HepG2 (cell line): ENCODE measurements at regions not wholly inside any gene's neighbourhood (a gene's known extent, or its start where the extent isn't known, plus 50 kb on each side); places are given as distances from the start of the nearest gene placed in this dataset.

Experiments used
- ATAC-seq: fragments of 200-7000 bp; cut with Tn5 transposase; 3 replicates; pipeline ENCODE4 v1.9.1; 2020; ENCODE audit warnings: mild to moderate bottlenecking, moderate library complexity
- BruUV-seq: library from RNA; stranded (reverse); fragments of 400-500 nt; replicated peaks from 2 replicates; lab custom pipeline; 2021; lab: Mats Ljungman, UMichigan
- CTCF ChIA-PET: fragments of 300-600 bp; formaldehyde crosslinking; extraction: SDS; loops from one replicate; lab custom pipeline; 2021; ENCODE audit warnings: low total read pairs, inconsistent platforms, low intra/inter-chr PET ratio; lab: Yijun Ruan, JAX
- POLR2A ChIA-PET: fragments of 350-600 bp; sonication (Branson Sonifier 250); formaldehyde crosslinking; loops from one replicate; lab custom pipeline; 2020; ENCODE audit warnings: antibody characterized with exemption, inconsistent platforms; lab: Yijun Ruan, JAX
- DNase-seq: peaks from one replicate; pipeline ENCODE4 v3.0.0-alpha.2; 2015; ENCODE audit warnings: low spot score
- FAIRE-seq: peaks from 3 replicates; lab custom pipeline; 2011; peaks lifted over from hg19 to GRCh38; lab: Jason Lieb, UNC
- H2AFZ ChIP-seq: one replicate; pipeline ENCODE4 v1.6.1; 2011; ENCODE audit warnings: low read length, inconsistent platforms
- H3K27ac ChIP-seq: fragments of 300-600 bp; 3 replicates; pipeline ENCODE4 v1.8.0; 2011; ENCODE audit warnings: mixed run types, mild to moderate bottlenecking, mixed read lengths, low read length, inconsistent platforms; ENCODE audit not compliant: insufficient read depth; ENCODE audit errors: extremely low read length
- H3K27me3 ChIP-seq, 2 experiments: fragments of 200-600 bp in 1 of 2; 2 replicates in 1 of 2; 3 replicates in 1 of 2; pipeline versions ENCODE4 v1.6.0 to v1.8.0; 2011; ENCODE audit warnings: low read length in 2 of 2, mild to moderate bottlenecking in 2 of 2, moderate library complexity in 2 of 2, inconsistent platforms in 1 of 2; ENCODE audit not compliant: insufficient read depth in 2 of 2, control insufficient read depth in 1 of 2
- H3K36me3 ChIP-seq, 2 experiments: fragments of 200-600 bp in 1 of 2; replicated peaks in 1 of 2; 2 replicates in 1 of 2; 3 replicates in 1 of 2; pipeline versions ENCODE4 v1.5.1 to v1.8.0; 2011; ENCODE audit warnings: low read length in 2 of 2, inconsistent platforms in 1 of 2; ENCODE audit not compliant: insufficient read depth in 2 of 2, control insufficient read depth in 1 of 2
- H3K4me1 ChIP-seq: 2 replicates; pipeline ENCODE4 v1.5.1; 2012; ENCODE audit warnings: low read length, inconsistent platforms; ENCODE audit not compliant: insufficient read depth
- H3K4me2 ChIP-seq: 2 replicates; pipeline ENCODE4 v1.6.0; 2011; ENCODE audit warnings: low read depth, low read length, inconsistent platforms
- H3K4me3 ChIP-seq, 3 experiments: fragments of 200-600 bp in 1 of 3; sonication (generic), shearing (Covaris generic) in 1 of 3; replicated peaks in 1 of 3; 2 replicates each; pipeline ENCODE4 v1.5.1; 2011 to 2016; ENCODE audit warnings: low read length in 3 of 3, inconsistent platforms in 2 of 3, low read depth in 2 of 3, mild to moderate bottlenecking in 2 of 3, control low read depth in 1 of 3, mixed read lengths in 1 of 3; ENCODE audit not compliant: insufficient read depth in 1 of 3
- H3K79me2 ChIP-seq: one replicate; pipeline ENCODE4 v1.6.1; 2011; ENCODE audit warnings: low read length, inconsistent platforms; ENCODE audit not compliant: insufficient read depth
- H3K9ac ChIP-seq: 2 replicates; pipeline ENCODE4 v1.6.0; 2011; ENCODE audit warnings: mild to moderate bottlenecking, low read depth, low read length, inconsistent platforms; ENCODE audit not compliant: insufficient read depth
- H3K9me3 ChIP-seq: 2 replicates; pipeline ENCODE4 v1.5.1; 2012; ENCODE audit warnings: mild to moderate bottlenecking, low read length
- H4K20me1 ChIP-seq: 2 replicates; pipeline ENCODE4 v1.6.0; 2011; ENCODE audit warnings: inconsistent platforms, mild to moderate bottlenecking, low read length, moderate library complexity; ENCODE audit not compliant: insufficient read depth
- CBFB ChIP-seq: sonication (generic); formaldehyde crosslinking; IDR thresholded peaks from 2 replicates; pipeline ENCODE4 v1.4.0; 2020; ENCODE audit warnings: missing genetic modification reagents
- CBX2 ChIP-seq, 2 experiments: fragments of 200-600 bp in 1 of 2; sonication (generic); formaldehyde crosslinking in 1 of 2; IDR thresholded peaks; 2 replicates each; pipeline versions ENCODE4 v1.7.0 to v1.8.1; 2018 to 2022; ENCODE audit warnings: low read depth in 2 of 2, low read length in 1 of 2, mild to moderate bottlenecking in 1 of 2, missing genetic modification reagents in 1 of 2
- DNMT1 ChIP-seq: sonication (generic); formaldehyde crosslinking; IDR thresholded peaks from 2 replicates; pipeline ENCODE4 v1.5.1; 2020; ENCODE audit warnings: mild to moderate bottlenecking, missing genetic modification reagents
- GTF2F1 ChIP-seq: fragments of 150-350 bp; IDR thresholded peaks from 2 replicates; pipeline ENCODE4 v1.6.1; 2014; ENCODE audit warnings: low read length
- HES4 ChIP-seq: sonication (generic); formaldehyde crosslinking; IDR thresholded peaks from 2 replicates; pipeline ENCODE4 v1.9.0; 2021; ENCODE audit warnings: mild to moderate bottlenecking, missing genetic modification reagents, borderline replicate concordance
- HNRNPH1 ChIP-seq: fragments of 200-400 bp; formaldehyde crosslinking; optimal IDR thresholded peaks from 2 replicates; pipeline ENCODE3; 2017; ENCODE audit warnings: mild to moderate bottlenecking, low read depth, low read length
- KLF12 ChIP-seq: sonication (generic); formaldehyde crosslinking; IDR thresholded peaks from 2 replicates; pipeline ENCODE4 v1.4.0; 2020; ENCODE audit warnings: missing genetic modification reagents, borderline replicate concordance
- KMT2B ChIP-seq: IDR thresholded peaks from 2 replicates; pipeline ENCODE4 v1.6.1; 2016; ENCODE audit warnings: missing genetic modification reagents, missing compliant biosample characterization
- NCOR1 ChIP-seq: fragments of 200-600 bp; sonication (generic); IDR thresholded peaks from 2 replicates; pipeline ENCODE4 v1.7.0; 2017; ENCODE audit warnings: antibody characterized with exemption, low read length, borderline replicate concordance
- POLR2A ChIP-seq, 2 experiments: IDR thresholded peaks; 2 replicates each; pipeline ENCODE4 v1.6.1; 2011; ENCODE audit warnings: low read depth in 2 of 2, low read length in 2 of 2, mild to moderate bottlenecking in 1 of 2, moderate library complexity in 1 of 2; ENCODE audit not compliant: insufficient read depth in 1 of 2
- SETDB1 ChIP-seq: sonication (generic); formaldehyde crosslinking; IDR thresholded peaks from 2 replicates; pipeline ENCODE4 v1.5.1; 2020; ENCODE audit warnings: missing genetic modification reagents, mild to moderate bottlenecking, borderline replicate concordance
- ZNF33A ChIP-seq: sonication (generic); formaldehyde crosslinking; IDR thresholded peaks from 2 replicates; pipeline ENCODE4 v1.5.1; 2020; ENCODE audit warnings: missing genetic modification reagents, mild to moderate bottlenecking, moderate library complexity, borderline replicate concordance
- ZNF605 ChIP-seq: sonication (generic); formaldehyde crosslinking; IDR thresholded peaks from 2 replicates; pipeline ENCODE4 v1.8.0; 2022; ENCODE audit warnings: mild to moderate bottlenecking, missing genetic modification reagents
- ZNF703 ChIP-seq: sonication (generic); formaldehyde crosslinking; IDR thresholded peaks from 2 replicates; pipeline ENCODE4 v1.5.1; 2020; ENCODE audit warnings: missing genetic modification reagents, mild to moderate bottlenecking, moderate library complexity, borderline replicate concordance
- ZNF766 ChIP-seq: sonication (generic); formaldehyde crosslinking; IDR thresholded peaks from 2 replicates; pipeline ENCODE4 v1.5.0; 2020; ENCODE audit warnings: missing genetic modification reagents, borderline replicate concordance
- ZNF790 ChIP-seq: sonication (generic); formaldehyde crosslinking; IDR thresholded peaks from 2 replicates; pipeline ENCODE4 v1.8.0; 2022; ENCODE audit warnings: missing genetic modification reagents, mild to moderate bottlenecking, borderline replicate concordance
- ZSCAN25 ChIP-seq: sonication (generic); formaldehyde crosslinking; IDR thresholded peaks from 2 replicates; pipeline ENCODE4 v1.8.0; 2022; ENCODE audit warnings: mild to moderate bottlenecking, missing genetic modification reagents
- WGBS: methylation state at CpG from one replicate; pipeline ENCODE4 v1.1.6; 2017; ENCODE audit warnings: low lambda C conversion rate; 5-methylcytosine and 5-hydroxymethylcytosine counted together
- in situ Hi-C: cut with HindIII; loops from 2 replicates; pipeline ENCODE4 v1.10.0; 2017; ENCODE audit warnings: low pct_unique_long_range_greater_than_20kb; ENCODE audit not compliant: extremely low pct_ligation_motif_present
- intact Hi-C: fragments of 100-400 bp; cut with micrococcal nuclease; formaldehyde crosslinking; loops from one replicate; pipeline ENCODE4 v1.10.0; 2022; ENCODE audit not compliant: unreplicated experiment
- TF ChIP-seq, protein P1 (sequence below): sonication (generic); formaldehyde crosslinking; IDR thresholded peaks from 2 replicates; pipeline ENCODE4 v1.5.1; 2020; ENCODE audit warnings: mild to moderate bottlenecking, missing genetic modification reagents
- TF ChIP-seq, protein P2 (sequence below): sonication (generic); formaldehyde crosslinking; IDR thresholded peaks from 2 replicates; pipeline ENCODE4 v1.4.0; 2020; ENCODE audit warnings: missing genetic modification reagents, borderline replicate concordance
- TF ChIP-seq, protein P3 (sequence below): sonication (generic); formaldehyde crosslinking; IDR thresholded peaks from 2 replicates; pipeline ENCODE4 v1.4.0; 2020; ENCODE audit warnings: missing genetic modification reagents; ENCODE audit errors: not compliant biosample characterization

GRCh38 chr5:62729675-62730074 is 151.1 kb downstream of the LRRC70 start:
- Histone ChIP-seq H3K9ac (no peak overlapping the region), H2AFZ (no peak overlapping the region), H3K27me3 (no peaks in the 10 kb centered on the region), H3K4me1 (no peaks in the 10 kb centered on the region), H3K36me3 (no peaks in the 10 kb centered on the region), H3K4me3 (no peak overlapping the region), H3K9me3 (no peaks in the 10 kb centered on the region), H3K79me2 (no peaks in the 10 kb centered on the region), H4K20me1 (no peaks in the 10 kb centered on the region), H3K27ac (no peak overlapping the region), H3K4me2 (no peak overlapping the region)
- ChIA-PET CTCF (no interaction called here), POLR2A (no interaction called here)
- WGBS = 4% methylated on average over 2 of the region's 2 CpGs
- no peak for ATAC-seq
- in situ Hi-C loops = no loop called here
- no peak for TF ChIP-seq ZNF33A (CRISPR knock-in tag)
- TF ChIP-seq HES4 (CRISPR knock-in tag) = no peak
- TF ChIP-seq ZSCAN25 = no peak
- TF ChIP-seq, protein P1, sequence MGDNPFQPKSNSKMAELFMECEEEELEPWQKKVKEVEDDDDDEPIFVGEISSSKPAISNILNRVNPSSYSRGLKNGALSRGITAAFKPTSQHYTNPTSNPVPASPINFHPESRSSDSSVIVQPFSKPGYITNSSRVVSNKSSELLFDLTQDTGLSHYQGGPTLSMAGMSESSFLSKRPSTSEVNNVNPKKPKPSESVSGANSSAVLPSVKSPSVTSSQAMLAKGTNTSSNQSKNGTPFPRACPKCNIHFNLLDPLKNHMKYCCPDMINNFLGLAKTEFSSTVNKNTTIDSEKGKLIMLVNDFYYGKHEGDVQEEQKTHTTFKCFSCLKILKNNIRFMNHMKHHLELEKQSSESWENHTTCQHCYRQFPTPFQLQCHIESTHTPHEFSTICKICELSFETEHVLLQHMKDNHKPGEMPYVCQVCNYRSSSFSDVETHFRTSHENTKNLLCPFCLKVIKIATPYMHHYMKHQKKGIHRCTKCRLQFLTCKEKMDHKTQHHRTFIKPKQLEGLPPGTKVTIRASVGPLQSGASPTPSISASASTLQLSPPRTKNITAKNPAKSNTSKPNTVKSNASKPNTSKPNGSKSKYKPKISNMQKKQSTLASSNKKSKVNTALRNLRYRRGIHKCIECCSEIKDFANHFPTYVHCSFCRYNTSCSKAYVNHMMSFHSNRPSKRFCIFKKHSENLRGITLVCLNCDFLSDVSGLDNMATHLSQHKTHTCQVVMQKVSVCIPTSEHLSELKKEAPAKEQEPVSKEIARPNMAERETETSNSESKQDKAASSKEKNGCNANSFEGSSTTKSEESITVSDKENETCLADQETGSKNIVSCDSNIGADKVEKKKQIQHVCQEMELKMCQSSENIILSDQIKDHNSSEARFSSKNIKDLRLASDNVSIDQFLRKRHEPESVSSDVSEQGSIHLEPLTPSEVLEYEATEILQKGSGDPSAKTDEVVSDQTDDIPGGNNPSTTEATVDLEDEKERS (CRISPR knock-in tag) = no peak
- TF ChIP-seq GTF2F1 = no peak
- TF ChIP-seq SETDB1 = no peak
- TF ChIP-seq HNRNPH1 = no peak
- no peak for TF ChIP-seq ZNF790 (CRISPR knock-in tag)
- TF ChIP-seq, protein P2, sequence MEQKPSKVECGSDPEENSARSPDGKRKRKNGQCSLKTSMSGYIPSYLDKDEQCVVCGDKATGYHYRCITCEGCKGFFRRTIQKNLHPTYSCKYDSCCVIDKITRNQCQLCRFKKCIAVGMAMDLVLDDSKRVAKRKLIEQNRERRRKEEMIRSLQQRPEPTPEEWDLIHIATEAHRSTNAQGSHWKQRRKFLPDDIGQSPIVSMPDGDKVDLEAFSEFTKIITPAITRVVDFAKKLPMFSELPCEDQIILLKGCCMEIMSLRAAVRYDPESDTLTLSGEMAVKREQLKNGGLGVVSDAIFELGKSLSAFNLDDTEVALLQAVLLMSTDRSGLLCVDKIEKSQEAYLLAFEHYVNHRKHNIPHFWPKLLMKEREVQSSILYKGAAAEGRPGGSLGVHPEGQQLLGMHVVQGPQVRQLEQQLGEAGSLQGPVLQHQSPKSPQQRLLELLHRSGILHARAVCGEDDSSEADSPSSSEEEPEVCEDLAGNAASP (CRISPR knock-in tag) = no peak
- no peak for TF ChIP-seq KLF12 (CRISPR knock-in tag)
- no peak for TF ChIP-seq DNMT1
- no peak for TF ChIP-seq ZNF605 (CRISPR knock-in tag)
- no peak for TF ChIP-seq KMT2B (CRISPR knock-in tag)
- no peak for TF ChIP-seq CBFB (CRISPR knock-in tag)
- TF ChIP-seq CBX2 (IDR thresholded peaks at IDR 0.05; ENCODE audit: low read depth, low read length) = no peak
- TF ChIP-seq CBX2 (CRISPR knock-in tag; IDR thresholded peaks at IDR 0.05; ENCODE audit: low read depth) = no peak
- TF ChIP-seq NCOR1 = no peak
- TF ChIP-seq, protein P3, sequence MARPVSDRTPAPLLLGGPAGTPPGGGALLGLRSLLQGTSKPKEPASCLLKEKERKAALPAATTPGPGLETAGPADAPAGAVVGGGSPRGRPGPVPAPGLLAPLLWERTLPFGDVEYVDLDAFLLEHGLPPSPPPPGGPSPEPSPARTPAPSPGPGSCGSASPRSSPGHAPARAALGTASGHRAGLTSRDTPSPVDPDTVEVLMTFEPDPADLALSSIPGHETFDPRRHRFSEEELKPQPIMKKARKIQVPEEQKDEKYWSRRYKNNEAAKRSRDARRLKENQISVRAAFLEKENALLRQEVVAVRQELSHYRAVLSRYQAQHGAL (CRISPR knock-in tag) = no peak
- TF ChIP-seq POLR2A (IDR thresholded peaks at IDR 0.05; ENCODE audit: insufficient read depth in 1 of 2, low read depth in 2 of 2, low read length in 2 of 2) = no peak
- no peak for TF ChIP-seq ZNF703
- no peak for TF ChIP-seq ZNF766 (CRISPR knock-in tag)
- intact Hi-C loops = loop anchor here (10.0 kb wide), 1 partner anchor 65 kb away; no protein-coding TSS in a partner anchor
- DNase-seq = no peak
- BruUV-seq = no TSS peak
- FAIRE-seq = no peak
